ENCODE measurements at regions not wholly inside any gene's neighbourhood (a gene's known extent, or its start where the extent isn't known, plus 50 kb on each side); places are given as distances from the start of the nearest gene placed in this dataset.
A peak's percentile ranks its signal among the peaks of the same experiment; 100 is the strongest.

DNA sequence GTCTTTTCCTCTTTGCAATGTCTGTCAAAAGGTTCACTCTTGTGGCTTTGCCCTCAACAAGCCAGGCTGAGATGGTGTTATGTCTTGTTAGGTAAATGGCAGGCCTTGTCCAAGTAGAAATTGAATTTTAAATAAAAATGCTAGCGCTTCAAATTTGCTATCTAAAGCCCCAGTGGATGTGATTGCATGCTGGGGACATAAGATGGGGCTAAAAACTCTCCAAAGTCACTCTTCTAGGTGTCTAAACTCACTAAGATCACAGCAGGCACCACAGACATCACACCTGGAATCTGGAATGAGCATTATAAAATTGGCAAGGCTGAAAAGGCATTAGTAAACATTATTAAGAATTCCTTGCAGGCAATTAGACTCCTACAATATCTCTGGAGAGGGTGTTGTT, 262.7 kb upstream of the CLINT1 start:
- H3K4me3 ChIP-seq, result no peak overlapping the region
- H3K9me3 ChIP-seq, result no peaks in the 10 kb centered on the region
- peaks cover 3% of the 10 kb centered on the region for H3K4me1 ChIP-seq
- H3K27me3 ChIP-seq, result peaks cover 3% of the 10 kb centered on the region
- H3K27ac ChIP-seq, result no peak overlapping the region
- WGBS, result 94% methylated on average over 1 of the region's 1 CpG
- DNase-seq (ENCODE audit: low spot score in 2 of 2), result no peak
- H3K36me3 ChIP-seq, result no peaks in the 10 kb centered on the region
- TF ChIP-seq POLR2AphosphoS5 (IDR thresholded peaks at IDR 0.05) (no peak), POLR2A (IDR thresholded peaks at IDR 0.05) (no peak), EP300 (IDR thresholded peaks at IDR 0.05) (no peak), CTCF (IDR thresholded peaks at IDR 0.05) (no peak)

- H3K4me3 ChIP-seq, result no peak overlapping the region
- H3K9me3 ChIP-seq, result no peaks in the 10 kb centered on the region
- H3K27ac ChIP-seq, result no peak overlapping the region
- no peaks in the 10 kb centered on the region for H3K36me3 ChIP-seq
- WGBS, result 90% methylated on average over 1 of the region's 1 CpG
- H3K27me3 ChIP-seq, result peaks cover 3% of the 10 kb centered on the region
- TF ChIP-seq POLR2A (IDR thresholded peaks at IDR 0.05) (no peak), CTCF (IDR thresholded peaks at IDR 0.05) (no peak), EP300 (IDR thresholded peaks at IDR 0.05) (no peak), POLR2AphosphoS5 (IDR thresholded peaks at IDR 0.05) (no peak)
- DNase-seq (ENCODE audit: low spot score in 2 of 2), result no peak
- peaks cover 12% of the 10 kb centered on the region for H3K4me1 ChIP-seq
Observed at GRCh38 chr5:158120760-158121159, 261.8 kb upstream of the CLINT1 start.

GRCh38 chr5:158119961-158120723, 261.2 kb upstream of the CLINT1 start:
- Histone ChIP-seq H3K27me3 (peaks cover 3% of the 10 kb centered on the region), H3K4me3 (no peak overlapping the region), H3K36me3 (no peaks in the 10 kb centered on the region), H3K9me3 (no peaks in the 10 kb centered on the region), H3K4me1 (peaks cover 13% of the 10 kb centered on the region), H3K27ac (peak overlapping the region; percentile 19)
- DNase-seq (ENCODE audit: low spot score in 2 of 2), result no peak
- WGBS, result 47% methylated on average over 5 of the region's 5 CpGs
- TF ChIP-seq POLR2A (IDR thresholded peaks at IDR 0.05) (no peak), EP300 (IDR thresholded peaks at IDR 0.05) (no peak), CTCF (IDR thresholded peaks at IDR 0.05) (no peak), POLR2AphosphoS5 (IDR thresholded peaks at IDR 0.05) (no peak)

GRCh38 chr5:158117467-158118160, 258.7 kb upstream of the CLINT1 start:
- no peak overlapping the region for H3K4me3 ChIP-seq
- DNase-seq (ENCODE audit: low spot score in 2 of 2), result no peak
- H3K27ac ChIP-seq, result peak overlapping the region; percentile 75
- TF ChIP-seq EP300 (IDR thresholded peaks at IDR 0.05), result no peak
- no peak for TF ChIP-seq POLR2AphosphoS5 (IDR thresholded peaks at IDR 0.05)
- no peak for TF ChIP-seq CTCF (IDR thresholded peaks at IDR 0.05)
- TF ChIP-seq POLR2A (IDR thresholded peaks at IDR 0.05), result no peak
- peaks cover 13% of the 10 kb centered on the region for H3K4me1 ChIP-seq
- WGBS, result 74% methylated on average over 6 of the region's 6 CpGs
- no peaks in the 10 kb centered on the region for H3K27me3 ChIP-seq
- H3K9me3 ChIP-seq, result no peaks in the 10 kb centered on the region
- H3K36me3 ChIP-seq, result no peaks in the 10 kb centered on the region

DNA sequence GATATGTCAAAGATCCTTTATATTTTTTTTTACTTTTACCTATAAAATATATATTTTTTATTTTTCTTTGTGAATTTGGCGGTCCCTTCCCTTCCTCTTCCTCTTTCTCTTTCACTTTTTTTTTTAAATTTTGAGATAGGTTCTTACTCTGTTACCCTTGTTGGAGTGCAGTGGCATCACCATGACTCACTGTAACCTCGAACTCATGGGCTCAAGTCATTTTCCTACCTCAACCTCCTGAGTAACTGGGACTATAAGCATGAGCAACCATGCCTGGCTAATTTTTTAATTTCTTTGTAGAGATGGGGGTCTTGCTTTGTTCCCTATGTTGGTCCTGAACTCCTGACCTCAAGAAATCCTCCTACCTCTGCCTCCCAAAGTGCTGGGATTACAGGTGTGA, 258.0 kb upstream of the CLINT1 start:
- 84% methylated on average over 2 of the region's 2 CpGs for WGBS
- no peak for DNase-seq (ENCODE audit: low spot score in 2 of 2)
- Histone ChIP-seq H3K4me3 (no peak overlapping the region), H3K36me3 (no peaks in the 10 kb centered on the region), H3K27me3 (no peaks in the 10 kb centered on the region), H3K27ac (peak overlapping the region; percentile 75), H3K4me1 (peaks cover 13% of the 10 kb centered on the region), H3K9me3 (no peaks in the 10 kb centered on the region)
- TF ChIP-seq EP300 (IDR thresholded peaks at IDR 0.05) (no peak), CTCF (IDR thresholded peaks at IDR 0.05) (no peak), POLR2A (IDR thresholded peaks at IDR 0.05) (no peak), POLR2AphosphoS5 (IDR thresholded peaks at IDR 0.05) (no peak)
